ENCODE measurements at regions not wholly inside any gene's neighbourhood (a gene's known extent, or its start where the extent isn't known, plus 50 kb on each side); places are given as distances from the start of the nearest gene placed in this dataset.
A peak's percentile ranks its signal among the peaks of the same experiment; 100 is the strongest.

DNA sequence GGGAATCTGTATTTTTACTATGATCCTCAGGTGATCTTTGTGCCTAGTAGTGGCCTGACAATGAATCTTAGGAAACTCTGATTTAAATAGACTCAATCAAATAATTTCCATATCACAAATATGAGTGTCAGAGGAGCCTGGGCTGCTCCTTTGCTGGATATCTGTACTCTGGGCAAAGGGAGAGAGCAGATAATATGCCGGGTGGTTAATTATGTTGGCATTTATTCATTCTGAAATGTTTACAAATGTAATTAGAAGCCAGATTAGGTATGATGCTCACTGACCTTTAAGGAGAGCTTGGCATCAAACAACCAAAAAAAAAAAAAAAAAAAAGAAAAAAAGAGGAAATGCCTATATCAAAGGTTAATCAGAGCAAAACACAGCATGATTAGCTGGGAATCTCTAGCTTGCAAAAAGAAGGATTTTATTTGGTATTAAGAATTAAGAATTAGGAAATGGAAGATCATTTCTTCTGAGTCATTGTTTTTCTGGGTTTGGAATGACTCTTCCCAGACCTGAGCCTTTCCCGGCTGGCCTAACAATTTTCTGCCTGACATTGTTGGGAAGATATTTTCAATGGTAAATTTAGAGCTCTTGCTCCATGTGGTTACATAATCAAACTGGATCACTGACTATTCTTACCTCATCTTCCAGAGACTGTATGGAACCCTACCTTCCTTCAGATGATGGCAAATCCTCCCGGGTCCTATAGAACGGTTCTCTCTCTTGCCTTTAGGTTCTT is 365.3 kb downstream of the REEP3 start:
- no peak for TF ChIP-seq CTCF (IDR thresholded peaks at IDR 0.05; ENCODE audit: low read depth, low read length)
- H3K4me3 ChIP-seq (replicated peaks in 1 of 2; ENCODE audit: low read depth in 2 of 2, low read length in 2 of 2) = no peak overlapping the region
- no peak for DNase-seq (ENCODE audit: low read depth in 2 of 2)

GRCh38 chr10:63887023-63887589 is 365.9 kb downstream of the REEP3 start:
- peak in 1 of 2 donors; percentile 12 for DNase-seq (ENCODE audit: low read depth in 2 of 2)
- no peak overlapping the region for H3K4me3 ChIP-seq (replicated peaks in 1 of 2; ENCODE audit: low read depth in 2 of 2, low read length in 2 of 2)
- peak; percentile 7 for TF ChIP-seq CTCF (IDR thresholded peaks at IDR 0.05; ENCODE audit: low read depth, low read length)

DNA sequence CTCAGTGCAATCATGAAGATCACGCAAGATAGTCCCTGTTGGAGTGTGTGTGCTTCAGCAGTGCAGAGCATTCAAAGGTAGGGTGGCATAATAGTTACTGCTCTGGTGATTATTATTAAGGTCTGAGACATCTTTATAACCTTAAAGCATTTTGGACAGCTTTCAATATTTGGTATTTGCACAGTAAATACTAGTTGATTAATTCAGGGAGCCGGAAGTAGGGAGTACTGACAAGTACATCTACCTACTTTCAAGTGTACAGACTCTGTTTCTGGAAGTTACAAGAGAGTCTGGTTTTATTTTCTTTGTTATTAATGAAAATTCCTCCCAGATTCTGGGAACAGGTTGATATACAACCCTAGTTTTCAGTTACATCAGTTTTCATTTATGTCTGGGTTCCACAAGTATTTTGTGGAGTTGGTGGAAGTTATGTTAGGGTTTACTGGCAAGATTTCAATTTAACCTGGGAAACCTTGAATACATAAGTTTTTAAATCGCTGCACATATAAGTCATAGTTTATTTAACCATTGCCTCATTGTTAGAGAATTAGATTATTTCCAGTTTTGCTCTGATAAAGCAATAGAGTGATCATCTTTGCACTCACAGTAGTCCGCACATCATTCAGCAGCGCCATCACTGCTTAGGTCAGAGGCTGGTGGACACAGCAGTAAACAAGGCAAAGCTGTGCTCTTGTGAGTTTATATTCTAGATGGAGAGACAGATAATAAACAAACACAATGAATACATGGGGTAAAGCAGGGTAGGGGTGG is 366.6 kb downstream of the REEP3 start:
- no peak for TF ChIP-seq CTCF (IDR thresholded peaks at IDR 0.05; ENCODE audit: low read depth, low read length)
- H3K4me3 ChIP-seq (replicated peaks in 1 of 2; ENCODE audit: low read depth in 2 of 2, low read length in 2 of 2) = no peak overlapping the region
- DNase-seq (ENCODE audit: low read depth in 2 of 2) = no peak

GRCh38 chr10:63889803-63890202 is 368.6 kb downstream of the REEP3 start:
- no peak for TF ChIP-seq CTCF (IDR thresholded peaks at IDR 0.05; ENCODE audit: low read depth, low read length)
- no peak overlapping the region for H3K4me3 ChIP-seq (replicated peaks in 1 of 2; ENCODE audit: low read depth in 2 of 2, low read length in 2 of 2)
- DNase-seq (ENCODE audit: low read depth in 2 of 2) = no peak

DNA sequence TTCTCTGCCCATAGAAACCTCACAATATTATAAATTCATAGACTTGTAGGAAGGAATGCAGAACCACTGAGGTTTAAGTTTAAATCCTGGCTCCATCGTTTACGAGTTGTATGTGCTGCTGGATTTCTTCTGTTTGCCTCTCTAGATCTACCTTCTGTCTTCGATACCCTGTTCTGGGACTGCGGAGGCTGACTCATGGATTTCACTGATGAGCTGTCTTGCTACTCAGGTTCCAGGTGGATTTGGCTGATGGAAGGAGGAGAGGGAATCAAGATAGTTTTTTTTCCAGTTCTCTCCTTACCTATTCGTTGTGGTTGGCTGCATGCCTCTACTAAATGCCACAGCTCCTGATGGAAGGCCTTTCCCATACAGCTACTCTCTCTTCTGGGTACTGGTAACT is 375.8 kb downstream of the REEP3 start:
- no peak for TF ChIP-seq CTCF (IDR thresholded peaks at IDR 0.05; ENCODE audit: low read depth, low read length)

DNA sequence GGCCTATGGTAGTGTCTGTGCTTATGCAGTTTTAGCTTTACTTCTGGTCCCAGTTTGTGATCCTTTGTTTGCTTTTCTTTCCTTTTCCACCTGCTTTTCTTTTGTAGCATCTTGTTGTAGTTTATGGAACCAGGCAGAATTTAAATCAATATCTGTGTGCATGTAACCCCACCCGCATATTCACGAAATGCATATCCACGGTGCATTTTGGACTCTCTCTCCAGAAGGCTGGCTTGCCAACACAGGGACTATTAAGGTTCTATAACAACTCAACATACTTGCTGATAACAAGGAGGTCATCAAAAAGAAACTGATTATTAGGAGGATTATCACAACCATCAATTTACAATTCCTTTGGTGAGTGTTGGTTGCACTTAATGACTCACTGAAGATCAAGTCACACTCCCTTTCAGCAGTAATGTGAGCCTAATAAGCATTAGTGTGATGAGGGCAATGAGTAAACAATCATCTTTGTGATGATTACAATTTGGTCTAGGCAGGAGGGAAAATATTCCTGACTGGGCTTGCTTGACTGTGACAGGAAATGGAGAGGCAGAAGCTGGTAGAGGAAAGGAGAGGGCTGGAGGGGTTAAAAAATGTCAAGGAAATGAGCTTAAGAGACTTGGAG is 378.6 kb downstream of the REEP3 start:
- no peak for TF ChIP-seq CTCF (IDR thresholded peaks at IDR 0.05; ENCODE audit: low read depth, low read length)
- H3K4me3 ChIP-seq (replicated peaks in 1 of 2; ENCODE audit: low read depth in 2 of 2, low read length in 2 of 2) = no peak overlapping the region
- DNase-seq (ENCODE audit: low read depth in 2 of 2) = no peak

More for the DNA sequence above, 375.8 kb downstream of the REEP3 start:
- no peak overlapping the region for H3K4me3 ChIP-seq (replicated peaks in 1 of 2; ENCODE audit: low read depth in 2 of 2, low read length in 2 of 2)
- DNase-seq (ENCODE audit: low read depth in 2 of 2) = no peak
